ENCODE measurements at regions not wholly inside any gene's neighbourhood (a gene's known extent, or its start where the extent isn't known, plus 50 kb on each side); places are given as distances from the start of the nearest gene placed in this dataset.

GRCh38 chr18:25608091-25608490, 256.1 kb upstream of the ZNF521 start:
- no peak for TF ChIP-seq CTCF (conservative IDR thresholded peaks at IDR 0.05; ENCODE audit: low read depth, low read length)
- no peak for TF ChIP-seq EZH2phosphoT487 (IDR thresholded peaks at IDR 0.05; ENCODE audit: borderline replicate concordance, low read length)
